GM23248 (cell line): ENCODE measurements at regions not wholly inside any gene's neighbourhood (a gene's known extent, or its start where the extent isn't known, plus 50 kb on each side); places are given as distances from the start of the nearest gene placed in this dataset.

Experiments used
- DNase-seq: peaks from one replicate; pipeline ENCODE4 v3.0.0-alpha.2; 2015
- H2AFZ ChIP-seq: fragments of 200-600 bp; sonication (generic); 2 replicates; pipeline ENCODE4 v1.6.1; 2016; ENCODE audit warnings: antibody characterized with exemption
- H3F3A ChIP-seq: fragments of 200-600 bp; sonication (generic); 2 replicates; pipeline ENCODE4 v1.6.1; 2016; ENCODE audit warnings: mild to moderate bottlenecking, antibody characterized with exemption, mixed run types; ENCODE audit not compliant: insufficient read depth
- H3K27ac ChIP-seq: fragments of 200-600 bp; sonication (generic); 2 replicates; pipeline ENCODE4 v1.5.1; 2016; ENCODE audit warnings: mild to moderate bottlenecking
- H3K27me3 ChIP-seq: fragments of 200-600 bp; sonication (generic); replicated peaks from 2 replicates; pipeline ENCODE4 v1.6.1; 2016; ENCODE audit warnings: mild to moderate bottlenecking; ENCODE audit not compliant: insufficient read depth
- H3K36me3 ChIP-seq: fragments of 200-600 bp; sonication (generic); 2 replicates; pipeline ENCODE4 v1.6.1; 2016; ENCODE audit warnings: low read depth, mild to moderate bottlenecking
- H3K4me1 ChIP-seq: fragments of 200-600 bp; sonication (generic); 2 replicates; pipeline ENCODE4 v1.6.1; 2016; ENCODE audit warnings: mild to moderate bottlenecking; ENCODE audit not compliant: insufficient read depth
- H3K4me2 ChIP-seq: fragments of 200-600 bp; sonication (generic); one replicate; pipeline ENCODE4 v1.6.1; 2016; ENCODE audit warnings: mild to moderate bottlenecking; ENCODE audit not compliant: unreplicated experiment
- H3K4me3 ChIP-seq: fragments of 200-600 bp; sonication (generic); 2 replicates; pipeline ENCODE4 v1.5.1; 2016; ENCODE audit warnings: mild to moderate bottlenecking
- H3K79me2 ChIP-seq: fragments of 200-600 bp; sonication (generic); 2 replicates; pipeline ENCODE4 v1.6.1; 2016; ENCODE audit warnings: mild to moderate bottlenecking; ENCODE audit not compliant: insufficient read depth
- H3K9ac ChIP-seq: fragments of 200-600 bp; sonication (generic); 2 replicates; pipeline ENCODE4 v1.6.1; 2016; ENCODE audit warnings: mild to moderate bottlenecking
- H3K9me2 ChIP-seq: fragments of 200-600 bp; sonication (generic); 2 replicates; pipeline ENCODE4 v1.6.1; 2016; ENCODE audit warnings: mixed run types, mild to moderate bottlenecking, moderate library complexity; ENCODE audit not compliant: insufficient read depth
- H3K9me3 ChIP-seq: fragments of 200-600 bp; sonication (generic); one replicate; pipeline ENCODE4 v1.6.1; 2017; ENCODE audit warnings: low read depth
- H4K20me1 ChIP-seq: fragments of 200-600 bp; sonication (generic); 2 replicates; pipeline ENCODE4 v1.6.0; 2016; ENCODE audit not compliant: insufficient read depth
- EZH2 ChIP-seq: fragments of 200-600 bp; sonication (generic); IDR thresholded peaks from 2 replicates; pipeline ENCODE4 v1.6.1; 2018; ENCODE audit warnings: antibody characterized with exemption, mild to moderate bottlenecking; ENCODE audit not compliant: insufficient read depth, poor library complexity, severe bottlenecking
- EZH2phosphoT487 ChIP-seq: fragments of 200-600 bp; sonication (generic); IDR thresholded peaks from 2 replicates; pipeline ENCODE4 v1.6.1; 2018; ENCODE audit warnings: antibody characterized with exemption, moderate library complexity, mild to moderate bottlenecking, low read depth; ENCODE audit not compliant: insufficient read depth
- WGBS, 2 experiments: methylation state at CpG; one replicate each; pipeline ENCODE4 v1.1.6; 2015 to 2017; ENCODE audit warnings: low lambda C conversion rate in 2 of 2, low coverage in 1 of 2; ENCODE audit errors: missing lambda C conversion rate in 2 of 2; 5-methylcytosine and 5-hydroxymethylcytosine counted together
- in situ Hi-C: fragments of 300-500 bp; cut with MboI; formaldehyde crosslinking; loops from 2 replicates; pipeline ENCODE4 v1.15.0; 2020

GRCh38 chr9:18216376-18216775 lies 257.6 kb upstream of the ADAMTSL1 start:
- Histone ChIP-seq H3K4me2 (no peak overlapping the region), H3K79me2 (no peaks in the 10 kb centered on the region), H2AFZ (no peak overlapping the region), H3K4me3 (no peak overlapping the region), H3K36me3 (no peaks in the 10 kb centered on the region), H3K9me2 (no peaks in the 10 kb centered on the region), H3K9ac (no peak overlapping the region), H3K4me1 (no peaks in the 10 kb centered on the region), H3K9me3 (no peaks in the 10 kb centered on the region), H3F3A (no peaks in the 10 kb centered on the region), H4K20me1 (no peaks in the 10 kb centered on the region), H3K27ac (no peak overlapping the region), H3K27me3 (no peaks in the 10 kb centered on the region)
- in situ Hi-C loops: loop anchor here (25.0 kb wide), 1 partner anchor 679 kb away; no protein-coding TSS in a partner anchor
- WGBS, 2 experiments: 71 to 75% methylated on average over 1 of the region's 1 CpG
- TF ChIP-seq EZH2phosphoT487 (no peak), EZH2 (no peak)
- DNase-seq: no peak

- no peak overlapping the region for H3K4me2 ChIP-seq
- H3K36me3 ChIP-seq: no peaks in the 10 kb centered on the region
- H3K9ac ChIP-seq: no peak overlapping the region
- in situ Hi-C loops: no loop called here
- no peak overlapping the region for H3K4me3 ChIP-seq
- H3K27me3 ChIP-seq: no peaks in the 10 kb centered on the region
- no peaks in the 10 kb centered on the region for H3F3A ChIP-seq
- H4K20me1 ChIP-seq: no peaks in the 10 kb centered on the region
- WGBS, 2 experiments: 92 to 97% methylated on average over 3 of the region's 3 CpGs
- TF ChIP-seq EZH2phosphoT487: no peak
- no peak for TF ChIP-seq EZH2
- H2AFZ ChIP-seq: no peak overlapping the region
- H3K79me2 ChIP-seq: no peaks in the 10 kb centered on the region
- no peaks in the 10 kb centered on the region for H3K9me2 ChIP-seq
- H3K4me1 ChIP-seq: no peaks in the 10 kb centered on the region
- no peak for DNase-seq
- H3K9me3 ChIP-seq: no peaks in the 10 kb centered on the region
- no peak overlapping the region for H3K27ac ChIP-seq
Measured at GRCh38 chr9:18228101-18228500, 245.9 kb upstream of the ADAMTSL1 start.

- TF ChIP-seq EZH2phosphoT487 (no peak), EZH2 (no peak)
- no peak overlapping the region for H3K27ac ChIP-seq
- no peaks in the 10 kb centered on the region for H3K36me3 ChIP-seq
- no peak overlapping the region for H3K4me3 ChIP-seq
- H3K4me1 ChIP-seq: no peaks in the 10 kb centered on the region
- no peak overlapping the region for H2AFZ ChIP-seq
- in situ Hi-C loops: no loop called here
- no peak overlapping the region for H3K4me2 ChIP-seq
- H3K9ac ChIP-seq: no peak overlapping the region
- WGBS, 2 experiments: 55 to 62% methylated on average over 2 of the region's 2 CpGs
- H3K9me3 ChIP-seq: no peaks in the 10 kb centered on the region
- no peaks in the 10 kb centered on the region for H3K79me2 ChIP-seq
- H3K9me2 ChIP-seq: no peaks in the 10 kb centered on the region
- DNase-seq: no peak
- no peaks in the 10 kb centered on the region for H3F3A ChIP-seq
- H3K27me3 ChIP-seq: no peaks in the 10 kb centered on the region
- H4K20me1 ChIP-seq: no peaks in the 10 kb centered on the region
Measured at GRCh38 chr9:18229992-18230676, 243.8 kb upstream of the ADAMTSL1 start.

GRCh38 chr9:18233311-18233710 lies 240.6 kb upstream of the ADAMTSL1 start:
- Histone ChIP-seq H3F3A (peaks cover 13% of the 10 kb centered on the region), H3K79me2 (no peaks in the 10 kb centered on the region), H3K27me3 (no peaks in the 10 kb centered on the region), H3K4me2 (no peak overlapping the region), H3K9ac (no peak overlapping the region), H3K4me1 (peaks cover 14% of the 10 kb centered on the region), H2AFZ (no peak overlapping the region), H3K4me3 (no peak overlapping the region), H4K20me1 (no peaks in the 10 kb centered on the region), H3K9me3 (no peaks in the 10 kb centered on the region), H3K9me2 (no peaks in the 10 kb centered on the region), H3K27ac (no peak overlapping the region), H3K36me3 (no peaks in the 10 kb centered on the region)
- in situ Hi-C loops: no loop called here
- 77 to 78% methylated on average over 4 of the region's 4 CpGs for WGBS, 2 experiments
- no peak for TF ChIP-seq EZH2phosphoT487
- no peak for TF ChIP-seq EZH2
- DNase-seq: no peak
